ENCODE measurements at regions not wholly inside any gene's neighbourhood (a gene's known extent, or its start where the extent isn't known, plus 50 kb on each side); places are given as distances from the start of the nearest gene placed in this dataset.

GRCh38 chr20:22243067-22243466 is 341.3 kb downstream of the FOXA2 start:
- TF ChIP-seq CTCF (IDR thresholded peaks at IDR 0.05) = no peak
- TF ChIP-seq POLR2A (IDR thresholded peaks at IDR 0.05) = no peak
- TF ChIP-seq EP300 (IDR thresholded peaks at IDR 0.05) = no peak
- TF ChIP-seq POLR2AphosphoS5 (IDR thresholded peaks at IDR 0.05) = no peak
- H3K27me3 ChIP-seq = peaks cover 10% of the 10 kb centered on the region
- H3K9me3 ChIP-seq = no peaks in the 10 kb centered on the region
- H3K36me3 ChIP-seq = no peaks in the 10 kb centered on the region
- H3K4me3 ChIP-seq = no peak overlapping the region
- peak; percentile 58 for ATAC-seq
- no peak overlapping the region for H3K27ac ChIP-seq
- 45 to 49% methylated on average over 3 to 4 of the region's 5 CpGs for WGBS, 2 donors (ENCODE audit: low coverage in 1 of 2)
- H3K4me1 ChIP-seq = no peaks in the 10 kb centered on the region

- no peak for ATAC-seq
- TF ChIP-seq CTCF (IDR thresholded peaks at IDR 0.05) (no peak), POLR2A (IDR thresholded peaks at IDR 0.05) (no peak), POLR2AphosphoS5 (IDR thresholded peaks at IDR 0.05) (no peak), EP300 (IDR thresholded peaks at IDR 0.05) (no peak)
- H3K27me3 ChIP-seq = peaks cover 4% of the 10 kb centered on the region
- no peak overlapping the region for H3K4me3 ChIP-seq
- WGBS, 2 donors (ENCODE audit: low coverage in 1 of 2) = 86 to 88% methylated on average over 1 of the region's 1 CpG
- H3K9me3 ChIP-seq = no peaks in the 10 kb centered on the region
- no peak overlapping the region for H3K27ac ChIP-seq
- no peaks in the 10 kb centered on the region for H3K4me1 ChIP-seq
- no peaks in the 10 kb centered on the region for H3K36me3 ChIP-seq
Measured at GRCh38 chr20:22241609-22242008, 342.8 kb downstream of the FOXA2 start.

- no peak overlapping the region for H3K4me3 ChIP-seq
- H3K4me1 ChIP-seq = no peaks in the 10 kb centered on the region
- peaks cover 15% of the 10 kb centered on the region for H3K27me3 ChIP-seq
- H3K27ac ChIP-seq = no peak overlapping the region
- H3K9me3 ChIP-seq = no peaks in the 10 kb centered on the region
- TF ChIP-seq CTCF (IDR thresholded peaks at IDR 0.05) (no peak), POLR2AphosphoS5 (IDR thresholded peaks at IDR 0.05) (no peak), EP300 (IDR thresholded peaks at IDR 0.05) (no peak), POLR2A (IDR thresholded peaks at IDR 0.05) (no peak)
- H3K36me3 ChIP-seq = no peaks in the 10 kb centered on the region
- no peak for ATAC-seq
Measured at GRCh38 chr20:22232923-22233322, 351.4 kb downstream of the FOXA2 start.

- no peak overlapping the region for H3K27ac ChIP-seq
- WGBS, 2 donors (ENCODE audit: low coverage in 1 of 2) = 33 to 54% methylated on average over 7 of the region's 9 CpGs
- no peak overlapping the region for H3K4me3 ChIP-seq
- no peak for ATAC-seq
- no peak for TF ChIP-seq POLR2AphosphoS5 (IDR thresholded peaks at IDR 0.05)
- TF ChIP-seq POLR2A (IDR thresholded peaks at IDR 0.05) = no peak
- no peak for TF ChIP-seq EP300 (IDR thresholded peaks at IDR 0.05)
- TF ChIP-seq CTCF (IDR thresholded peaks at IDR 0.05) = no peak
- peaks cover 15% of the 10 kb centered on the region for H3K27me3 ChIP-seq
- H3K4me1 ChIP-seq = no peaks in the 10 kb centered on the region
- H3K36me3 ChIP-seq = no peaks in the 10 kb centered on the region
- H3K9me3 ChIP-seq = no peaks in the 10 kb centered on the region
Measured at GRCh38 chr20:22232473-22232872, 351.9 kb downstream of the FOXA2 start.

GRCh38 chr20:22226849-22227700 is 357.3 kb downstream of the FOXA2 start:
- no peaks in the 10 kb centered on the region for H3K4me1 ChIP-seq
- no peak overlapping the region for H3K27ac ChIP-seq
- no peaks in the 10 kb centered on the region for H3K9me3 ChIP-seq
- no peak for ATAC-seq
- no peaks in the 10 kb centered on the region for H3K36me3 ChIP-seq
- H3K4me3 ChIP-seq = no peak overlapping the region
- no peak for TF ChIP-seq EP300 (IDR thresholded peaks at IDR 0.05)
- TF ChIP-seq CTCF (IDR thresholded peaks at IDR 0.05) = no peak
- TF ChIP-seq POLR2A (IDR thresholded peaks at IDR 0.05) = no peak
- no peak for TF ChIP-seq POLR2AphosphoS5 (IDR thresholded peaks at IDR 0.05)
- peaks cover 9% of the 10 kb centered on the region for H3K27me3 ChIP-seq
- whole genome bisulfite sequencing, 2 donors (ENCODE audit: low coverage in 1 of 2) = 49 to 59% methylated on average over 6 to 7 of the region's 7 CpGs
